Common myeloid progenitor, CD34-positive (primary cell): ENCODE measurements at regions not wholly inside any gene's neighbourhood (a gene's known extent, or its start where the extent isn't known, plus 50 kb on each side); places are given as distances from the start of the nearest gene placed in this dataset.

Source experiments
- CTCF ChIA-PET: fragments of 350-600 bp; sonication (Branson Sonifier 250); formaldehyde crosslinking; loops from one replicate; lab custom pipeline; 2021; ENCODE audit warnings: antibody characterized with exemption; lab: Charles Lee
- POLR2A ChIA-PET: fragments of 350-600 bp; sonication (Branson Sonifier 250); formaldehyde crosslinking; loops from one replicate; lab custom pipeline; 2021; ENCODE audit warnings: antibody characterized with exemption; lab: Charles Lee
- DNase-seq, 3 donors: peaks; one replicate each; pipeline versions ENCODE4 v3.0.0 to v3.0.0-alpha.2; 2013
- H3K27ac ChIP-seq, 2 experiments: 1 replicate in 1 of 2; 2 replicates in 1 of 2; pipeline ENCODE4 v1.7.0; 2013; ENCODE audit warnings: inconsistent platforms in 2 of 2, low read length in 2 of 2, mild to moderate bottlenecking in 2 of 2, low read depth in 1 of 2, moderate library complexity in 1 of 2; ENCODE audit not compliant: severe bottlenecking in 2 of 2, insufficient read depth in 1 of 2, poor library complexity in 1 of 2
- H3K27me3 ChIP-seq, 5 experiments: replicated peaks in 2 of 5; 1 replicate in 3 of 5; 2 replicates in 2 of 5; pipeline versions ENCODE4 v1.6.1 to v1.7.0; 2013; ENCODE audit warnings: low read length in 4 of 5, mild to moderate bottlenecking in 2 of 5, moderate library complexity in 2 of 5, inconsistent platforms in 1 of 5; ENCODE audit not compliant: insufficient read depth in 5 of 5, control insufficient read depth in 4 of 5
- H3K36me3 ChIP-seq, 4 experiments: 1 replicate in 2 of 4; 2 replicates in 2 of 4; pipeline versions ENCODE4 v1.6.1 to v1.7.0; 2013; ENCODE audit warnings: low read length in 3 of 4, control low read depth in 1 of 4, mild to moderate bottlenecking in 1 of 4; ENCODE audit not compliant: control insufficient read depth in 4 of 4, insufficient read depth in 4 of 4
- H3K4me1 ChIP-seq, 4 experiments: 1 replicate in 3 of 4; 2 replicates in 1 of 4; pipeline versions ENCODE4 v1.6.1 to v1.7.1; 2013; ENCODE audit warnings: low read length in 3 of 4, mild to moderate bottlenecking in 3 of 4, control low read depth in 1 of 4, inconsistent platforms in 1 of 4, moderate library complexity in 1 of 4; ENCODE audit not compliant: control insufficient read depth in 4 of 4, insufficient read depth in 4 of 4; ENCODE audit errors: control extremely low read depth in 1 of 4
- H3K4me3 ChIP-seq, 7 experiments: 1 replicate in 4 of 7; 2 replicates in 3 of 7; pipeline versions ENCODE4 v1.5.1 to v1.7.0; 2013; ENCODE audit warnings: mild to moderate bottlenecking in 7 of 7, low read length in 6 of 7, moderate library complexity in 6 of 7, inconsistent platforms in 2 of 7, low read depth in 2 of 7, control low read depth in 1 of 7; ENCODE audit not compliant: insufficient read depth in 4 of 7, control insufficient read depth in 1 of 7; ENCODE audit errors: extremely low read depth in 1 of 7
- H3K9me3 ChIP-seq, 5 experiments: 1 replicate in 4 of 5; 2 replicates in 1 of 5; pipeline versions ENCODE4 v1.6.1 to v1.7.1; 2013; ENCODE audit warnings: low read length in 4 of 5, mild to moderate bottlenecking in 2 of 5, inconsistent platforms in 1 of 5, low read depth in 1 of 5, moderate library complexity in 1 of 5; ENCODE audit not compliant: control insufficient read depth in 4 of 5, insufficient read depth in 2 of 5; ENCODE audit errors: control extremely low read depth in 1 of 5
- WGBS: methylation state at CpG from one replicate; pipeline ENCODE4 v1.1.5; 2013; ENCODE audit not compliant: insufficient coverage; 5-methylcytosine and 5-hydroxymethylcytosine counted together

DNA sequence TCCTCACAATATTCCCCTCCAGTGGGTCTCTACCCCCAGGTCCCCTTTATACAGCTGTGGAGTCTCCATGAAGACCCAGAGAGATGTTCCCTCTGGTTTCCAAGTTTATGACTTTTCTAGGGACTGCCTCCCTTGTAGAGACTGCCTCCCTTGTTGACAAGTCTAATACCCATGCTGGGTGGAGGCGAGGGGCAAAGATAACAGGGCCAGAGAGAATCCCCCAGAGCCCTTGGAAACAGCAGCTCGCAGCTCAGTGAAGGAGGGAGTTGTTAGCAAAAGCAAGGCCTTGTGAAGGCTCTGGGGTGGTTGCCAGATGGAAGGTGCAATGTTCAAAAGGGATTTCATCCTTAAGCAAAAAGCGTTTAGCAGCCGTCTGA, 75.0 kb upstream of the GATA6 start:
- Histone ChIP-seq H3K27ac (no peak overlapping the region), H3K4me1 (no peaks in the 10 kb centered on the region), H3K9me3 (no peaks in the 10 kb centered on the region), H3K36me3 (no peaks in the 10 kb centered on the region), H3K4me3 (no peak overlapping the region), H3K27me3 (peaks cover 0 to 22% (median 12%) of the 10 kb centered on the region in 5 experiments)
- ChIA-PET POLR2A (no interaction called here), CTCF (no interaction called here)
- DNase-seq: no peak
- WGBS: 87% methylated on average over 4 of the region's 4 CpGs

DNA sequence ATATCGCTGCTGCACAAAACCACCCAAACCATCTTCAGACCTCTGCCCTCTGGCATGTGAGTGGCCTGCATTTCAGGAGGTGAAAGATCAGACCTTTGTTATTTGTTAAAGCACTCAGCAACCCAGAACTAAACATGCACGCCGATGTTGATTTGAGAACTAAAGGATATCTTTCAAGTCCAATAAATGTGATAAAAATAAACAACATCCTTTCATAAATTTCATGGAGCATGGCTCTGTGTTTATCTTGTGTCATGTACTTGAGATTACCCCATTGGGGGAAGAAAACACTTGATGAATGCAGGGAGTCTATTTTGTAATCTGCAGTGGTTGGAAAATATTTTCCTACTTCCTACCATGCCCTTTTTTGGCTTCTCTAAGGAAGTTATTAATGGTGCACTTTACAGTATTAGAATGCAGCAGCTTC, 70.8 kb upstream of the GATA6 start:
- WGBS: 60% methylated on average over 1 of the region's 3 CpGs
- H3K9me3 ChIP-seq: no peaks in the 10 kb centered on the region
- peaks cover 3 to 17% (median 14%) of the 10 kb centered on the region in 4 experiments for H3K4me1 ChIP-seq
- CTCF ChIA-PET: interaction anchor here (1.4 kb wide), 1 partner anchor 10 kb away, joined by 3 read pairs; no protein-coding TSS in a partner anchor
- DNase-seq: no peak
- no peak overlapping the region for H3K4me3 ChIP-seq
- H3K27me3 ChIP-seq: peaks cover 0 to 22% (median 15%) of the 10 kb centered on the region in 5 experiments
- POLR2A ChIA-PET: no interaction called here
- H3K27ac ChIP-seq: no peak overlapping the region
- H3K36me3 ChIP-seq: no peaks in the 10 kb centered on the region

DNA sequence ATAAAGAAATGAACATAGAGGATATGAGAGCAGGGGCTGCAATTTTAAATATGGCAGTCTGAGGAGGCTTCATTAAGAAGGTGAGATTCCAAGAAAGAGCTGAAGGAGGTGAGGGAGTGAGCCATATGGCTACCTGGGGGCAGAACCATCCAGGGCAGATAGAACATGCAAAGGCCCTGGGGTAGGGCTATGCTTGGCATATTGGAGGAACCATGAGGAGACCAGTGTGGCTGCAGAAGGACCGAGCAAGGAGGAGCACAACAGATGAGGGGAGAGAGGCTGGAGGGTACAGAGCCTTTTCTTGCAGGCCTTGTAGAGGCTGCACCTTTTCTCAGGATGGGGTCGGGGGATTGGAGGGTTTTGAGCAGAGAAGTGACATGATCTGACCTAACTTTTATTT, 69.5 kb upstream of the GATA6 start:
- Histone ChIP-seq H3K4me3 (no peak overlapping the region), H3K27ac (no peak overlapping the region), H3K4me1 (peaks cover 3 to 22% (median 20%) of the 10 kb centered on the region in 4 experiments), H3K36me3 (no peaks in the 10 kb centered on the region), H3K9me3 (no peaks in the 10 kb centered on the region), H3K27me3 (peaks cover 0 to 11% (median 9%) of the 10 kb centered on the region in 5 experiments)
- 100% methylated on average over 1 of the region's 2 CpGs for WGBS
- ChIA-PET CTCF (no interaction called here), POLR2A (no interaction called here)
- DNase-seq: no peak

DNA sequence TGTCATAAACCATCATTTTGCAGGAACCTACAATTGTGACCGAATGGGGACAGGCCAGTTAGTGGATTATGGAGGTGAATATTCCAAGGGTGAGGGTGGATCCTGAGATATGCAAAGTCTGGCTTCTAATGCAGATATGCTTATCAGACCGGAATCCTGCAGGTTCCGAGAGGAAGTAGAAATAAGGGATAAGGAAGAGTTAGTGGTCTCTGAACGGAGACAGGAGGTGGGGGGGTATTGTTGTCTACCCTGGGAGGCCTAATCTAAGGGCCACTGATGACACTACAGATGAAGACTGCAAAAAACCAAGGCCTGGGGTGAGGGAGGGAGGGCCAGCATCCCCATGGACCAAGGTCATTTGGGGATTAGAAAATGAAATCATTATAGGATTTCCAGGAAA, 67.7 kb upstream of the GATA6 start:
- Histone ChIP-seq H3K36me3 (no peaks in the 10 kb centered on the region), H3K27ac (no peak overlapping the region), H3K4me3 (no peak overlapping the region), H3K4me1 (peaks cover 3 to 22% (median 20%) of the 10 kb centered on the region in 4 experiments), H3K9me3 (no peaks in the 10 kb centered on the region), H3K27me3 (peaks cover 0 to 8% (median 6%) of the 10 kb centered on the region in 5 experiments)
- CTCF ChIA-PET: interaction anchor here (0.8 kb wide), 1 partner anchor 100 kb away, joined by 3 read pairs; no protein-coding TSS in a partner anchor
- DNase-seq: no peak
- POLR2A ChIA-PET: no interaction called here
- WGBS: 74% methylated on average over 4 of the region's 4 CpGs

DNA sequence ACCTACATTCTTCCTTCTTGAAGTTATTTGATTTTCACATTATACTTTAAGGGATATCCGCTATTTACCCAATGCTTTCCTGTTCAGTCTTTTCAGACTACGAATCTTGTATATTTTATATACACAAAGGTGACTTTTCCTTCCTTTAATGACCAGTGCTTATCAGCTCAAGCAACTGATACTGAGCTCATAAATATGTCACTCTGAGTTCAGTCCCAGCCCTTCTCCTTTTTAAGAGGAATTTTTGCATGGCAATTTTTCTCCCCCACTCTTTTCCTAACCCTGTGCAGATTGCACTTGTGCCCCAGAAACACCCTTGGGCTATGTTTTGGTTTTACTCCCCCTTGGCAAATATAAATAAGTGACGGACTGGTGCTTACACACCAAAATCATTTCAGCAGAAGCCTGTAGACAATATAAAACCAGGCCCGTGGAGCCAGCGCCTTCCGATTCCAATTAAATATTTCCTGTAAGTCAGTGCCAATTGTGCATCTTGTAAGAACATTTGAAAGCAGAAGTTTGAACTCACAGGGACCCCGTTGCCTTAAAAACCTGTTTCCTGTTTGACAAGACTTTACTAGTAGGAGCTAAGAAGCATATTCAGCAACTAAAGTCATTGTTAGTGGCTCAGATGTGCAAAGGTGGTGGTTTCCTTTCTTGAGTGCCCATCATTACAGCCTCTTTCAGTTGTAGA, 66.3 kb upstream of the GATA6 start:
- CTCF ChIA-PET: no interaction called here

DNA sequence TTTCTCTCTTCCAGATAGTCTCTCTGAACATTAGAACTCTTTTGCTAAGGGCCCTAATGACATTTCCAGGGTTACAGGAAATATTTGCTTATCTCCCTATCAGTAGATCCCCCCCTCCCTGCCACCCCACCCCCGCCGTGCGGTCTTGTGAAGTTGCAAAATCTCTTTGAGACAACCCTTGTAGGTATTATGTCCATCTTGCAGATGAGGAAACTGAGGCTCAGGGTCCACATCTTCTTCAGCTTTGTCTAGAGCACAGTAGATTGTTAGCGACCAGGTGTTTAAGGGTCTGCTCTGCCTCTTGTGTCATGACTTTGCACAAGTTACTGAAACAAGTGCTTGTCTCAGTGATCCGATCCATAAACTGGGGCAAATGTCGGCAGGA, 65.8 kb upstream of the GATA6 start:
- Histone ChIP-seq H3K9me3 (no peaks in the 10 kb centered on the region), H3K36me3 (no peaks in the 10 kb centered on the region), H3K27ac (no peak overlapping the region), H3K4me1 (peaks cover 3 to 22% (median 20%) of the 10 kb centered on the region in 4 experiments), H3K4me3 (peak overlapping the region in 2 of 7 experiments; percentile 24 to 57), H3K27me3 (peaks cover 0 to 4% (median 3%) of the 10 kb centered on the region in 5 experiments)
- no peak for DNase-seq
- WGBS: 48% methylated on average over 6 of the region's 6 CpGs
- ChIA-PET CTCF (no interaction called here), POLR2A (no interaction called here)

More for the DNA sequence above, 66.3 kb upstream of the GATA6 start:
- peak overlapping the region in 3 of 7 experiments; percentile 2 to 57 (median 24) for H3K4me3 ChIP-seq
- H3K27me3 ChIP-seq: peaks cover 0 to 4% (median 3%) of the 10 kb centered on the region in 5 experiments
- POLR2A ChIA-PET: no interaction called here
- H3K9me3 ChIP-seq: no peaks in the 10 kb centered on the region
- peaks cover 3 to 22% (median 20%) of the 10 kb centered on the region in 4 experiments for H3K4me1 ChIP-seq
- peak; percentile 80 to 97 (median 95) for DNase-seq
- no peaks in the 10 kb centered on the region for H3K36me3 ChIP-seq
- H3K27ac ChIP-seq: no peak overlapping the region
- WGBS: 0% methylated on average over 5 of the region's 7 CpGs

DNA sequence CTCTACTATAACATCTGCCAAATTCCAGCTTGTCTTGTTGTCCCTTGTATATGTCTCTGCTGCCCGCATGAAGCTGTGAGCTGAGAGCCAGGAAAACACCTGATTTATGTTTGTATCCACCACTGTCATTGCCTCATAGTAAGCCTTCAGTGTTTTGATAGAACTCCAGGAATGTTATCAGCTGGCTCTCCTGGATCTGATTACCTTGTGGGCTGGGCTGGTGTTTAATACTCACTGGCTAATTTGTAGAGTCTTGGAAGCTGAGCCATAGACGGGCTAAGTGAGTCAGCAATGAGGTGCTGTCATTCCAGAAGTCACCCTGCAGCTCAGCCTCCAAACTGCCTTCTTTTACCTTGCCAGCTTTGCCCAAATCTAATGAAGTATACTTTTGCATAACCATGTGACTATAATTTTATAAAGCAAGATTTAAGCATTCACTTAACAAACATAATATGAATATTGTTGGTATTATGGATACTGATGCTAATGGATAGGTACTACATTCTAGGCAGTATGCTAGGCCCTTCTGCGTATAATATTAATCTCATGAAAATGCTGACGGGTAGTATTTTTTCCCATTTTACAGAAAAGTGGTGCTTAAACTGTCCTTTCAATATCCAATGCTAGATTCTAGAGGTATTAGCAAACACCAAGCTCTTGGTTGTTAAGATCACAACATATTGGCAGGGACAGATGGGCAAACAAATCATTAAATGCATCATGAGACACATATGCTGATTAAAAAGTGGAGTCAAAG, 62.7 kb upstream of the GATA6 start:
- 91% methylated on average over 4 of the region's 4 CpGs for WGBS
- CTCF ChIA-PET: no interaction called here
- POLR2A ChIA-PET: no interaction called here

More for the DNA sequence above, 62.7 kb upstream of the GATA6 start:
- Histone ChIP-seq H3K27me3 (no peaks in the 10 kb centered on the region), H3K36me3 (no peaks in the 10 kb centered on the region), H3K4me3 (no peak overlapping the region), H3K4me1 (peaks cover 3 to 22% (median 20%) of the 10 kb centered on the region in 4 experiments), H3K9me3 (no peaks in the 10 kb centered on the region), H3K27ac (no peak overlapping the region)
- no peak for DNase-seq
